Amniotic stem cell (primary cell): ENCODE measurements at regions not wholly inside any gene's neighbourhood (a gene's known extent, or its start where the extent isn't known, plus 50 kb on each side); places are given as distances from the start of the nearest gene placed in this dataset.

Source experiments
- DNase-seq: peaks from one replicate; lab custom pipeline; 2025; lab: John Stamatoyannopoulos, UW

DNA sequence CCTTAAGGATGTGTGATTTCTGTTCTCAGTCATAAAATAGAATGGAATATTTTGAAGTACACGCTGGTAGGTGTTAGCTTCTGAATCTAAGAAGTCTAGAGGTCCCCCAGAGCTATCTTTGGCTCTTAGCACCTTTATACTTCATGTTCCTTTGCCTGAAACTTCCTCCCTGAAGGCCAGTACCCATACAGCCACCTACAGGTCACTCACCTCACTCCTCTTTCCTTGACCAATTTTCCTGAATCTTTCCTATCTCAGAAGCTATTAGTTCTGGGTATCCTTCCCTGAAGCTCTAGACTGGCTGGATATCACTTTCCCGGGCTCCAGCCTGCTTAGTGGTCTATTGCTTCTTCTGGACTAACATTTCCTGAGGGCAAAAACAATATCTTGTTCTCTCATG is 93.4 kb upstream of the EDNRB start:
- no peak for DNase-seq

DNA sequence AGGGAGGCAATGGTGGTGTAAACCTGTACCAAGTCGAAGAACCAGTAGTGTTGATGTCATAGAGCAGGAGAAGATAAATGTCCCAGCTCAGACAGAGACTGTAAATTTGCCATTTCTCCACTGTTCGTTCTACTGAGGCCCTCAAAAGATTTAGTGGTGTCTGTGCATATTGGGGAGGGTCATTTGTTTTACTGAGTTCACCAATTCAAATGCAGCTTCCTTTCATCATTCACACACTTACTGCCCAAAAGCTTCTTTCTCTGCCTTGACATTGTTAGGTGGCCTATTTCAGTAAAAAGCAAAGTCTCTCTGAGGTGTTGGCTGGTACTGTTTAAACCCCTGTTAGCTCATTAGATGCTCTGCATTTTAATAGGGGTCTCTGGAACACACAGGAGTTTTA is 86.2 kb upstream of the EDNRB start:
- DNase-seq = no peak

DNA sequence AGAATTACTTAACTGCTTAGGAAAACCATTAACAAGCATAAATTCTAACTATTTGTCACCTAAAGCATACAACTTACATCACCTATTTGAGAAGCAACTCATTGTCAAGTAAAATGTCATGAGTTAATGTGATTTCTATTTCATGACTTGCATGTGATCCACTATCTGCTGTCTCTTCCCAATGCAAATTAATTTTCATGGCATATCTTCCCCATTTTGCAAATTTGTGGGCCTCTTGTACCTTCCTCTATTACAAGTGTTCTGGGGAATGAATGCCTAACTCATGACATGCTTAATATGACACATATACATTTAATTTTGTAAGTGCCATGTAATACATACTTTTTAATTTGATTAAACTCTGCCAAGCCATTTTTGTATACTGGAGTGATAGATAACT is 81.1 kb upstream of the EDNRB start:
- no peak for DNase-seq

DNA sequence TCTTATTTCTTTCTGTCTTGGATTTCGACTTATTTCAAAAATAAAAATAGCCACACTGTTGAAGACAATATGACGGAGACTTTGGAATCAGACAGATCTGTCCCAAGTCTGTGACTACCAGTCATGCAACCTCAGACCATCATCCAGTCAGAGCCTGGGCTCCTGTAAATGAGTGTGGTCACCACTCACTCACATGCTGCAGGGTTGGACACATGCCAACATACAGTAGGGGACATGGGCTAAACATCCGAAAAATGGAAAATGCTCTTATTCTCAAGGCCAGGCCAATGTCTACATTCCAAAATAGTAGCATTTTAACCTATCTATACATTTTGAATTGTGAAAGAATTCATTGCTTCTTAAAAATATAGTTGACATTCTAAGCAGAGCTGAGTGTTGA is 75.5 kb upstream of the EDNRB start:
- DNase-seq = no peak

DNA sequence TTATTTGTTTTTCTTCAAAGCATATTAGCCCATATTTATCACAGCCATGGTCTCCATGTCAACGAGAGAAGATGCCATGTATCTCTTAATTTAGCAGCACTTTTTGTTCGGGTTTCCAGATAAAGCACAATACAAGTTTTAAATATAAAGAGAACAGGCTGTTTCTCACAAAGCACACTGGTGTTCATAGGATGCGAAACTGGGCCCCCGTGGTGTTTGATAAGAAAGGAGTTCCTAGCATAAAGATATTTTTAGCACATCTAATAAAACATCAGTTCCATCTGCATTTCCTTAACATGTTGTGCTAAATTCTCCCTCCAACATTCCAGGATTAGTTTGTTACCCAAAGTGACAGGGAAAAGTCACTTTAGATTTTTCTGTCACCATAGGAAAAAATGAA is 72.4 kb upstream of the EDNRB start:
- no peak for DNase-seq

DNA sequence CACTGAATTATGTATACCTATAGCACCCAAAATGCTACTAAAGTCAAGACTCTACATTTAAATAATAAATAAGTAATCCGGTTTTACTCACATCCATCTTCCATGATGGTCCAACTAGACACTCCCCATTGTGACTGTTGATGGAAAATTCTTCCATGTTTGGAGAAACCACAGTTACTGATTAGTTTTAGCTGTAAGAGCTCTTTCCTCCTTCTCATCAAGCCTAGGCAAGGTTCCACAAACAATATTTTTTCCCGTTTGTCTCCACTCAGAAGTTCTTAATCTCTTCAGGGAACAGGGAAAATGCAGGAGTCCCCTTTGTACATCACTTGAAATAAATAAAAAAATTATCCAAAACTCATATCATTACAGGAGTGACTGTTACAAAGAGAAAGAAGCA is 70.7 kb upstream of the EDNRB start:
- DNase-seq = no peak

GRCh38 chr13:77988355-77988754 is 69.7 kb upstream of the EDNRB start:
- no peak for DNase-seq

DNA sequence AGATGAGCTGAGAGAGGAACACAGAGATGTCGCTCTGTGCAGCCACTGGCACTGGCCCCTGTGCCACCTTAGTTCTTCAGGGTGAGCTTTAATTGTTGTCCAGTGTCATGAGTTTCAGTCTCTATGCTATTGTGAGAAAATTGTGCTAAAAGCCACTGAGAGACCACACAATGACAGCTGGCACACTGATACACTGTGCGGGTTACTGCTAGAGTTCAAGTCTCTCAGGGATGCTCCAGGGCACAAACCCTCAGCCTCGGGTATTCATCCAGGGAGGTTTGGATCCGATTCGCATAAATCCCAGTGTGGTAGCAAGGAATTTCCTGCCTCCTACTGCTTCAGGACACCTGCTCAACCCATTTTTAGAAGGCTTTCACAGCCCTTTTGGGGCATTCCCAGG is 68.1 kb upstream of the EDNRB start:
- no peak for DNase-seq

DNA sequence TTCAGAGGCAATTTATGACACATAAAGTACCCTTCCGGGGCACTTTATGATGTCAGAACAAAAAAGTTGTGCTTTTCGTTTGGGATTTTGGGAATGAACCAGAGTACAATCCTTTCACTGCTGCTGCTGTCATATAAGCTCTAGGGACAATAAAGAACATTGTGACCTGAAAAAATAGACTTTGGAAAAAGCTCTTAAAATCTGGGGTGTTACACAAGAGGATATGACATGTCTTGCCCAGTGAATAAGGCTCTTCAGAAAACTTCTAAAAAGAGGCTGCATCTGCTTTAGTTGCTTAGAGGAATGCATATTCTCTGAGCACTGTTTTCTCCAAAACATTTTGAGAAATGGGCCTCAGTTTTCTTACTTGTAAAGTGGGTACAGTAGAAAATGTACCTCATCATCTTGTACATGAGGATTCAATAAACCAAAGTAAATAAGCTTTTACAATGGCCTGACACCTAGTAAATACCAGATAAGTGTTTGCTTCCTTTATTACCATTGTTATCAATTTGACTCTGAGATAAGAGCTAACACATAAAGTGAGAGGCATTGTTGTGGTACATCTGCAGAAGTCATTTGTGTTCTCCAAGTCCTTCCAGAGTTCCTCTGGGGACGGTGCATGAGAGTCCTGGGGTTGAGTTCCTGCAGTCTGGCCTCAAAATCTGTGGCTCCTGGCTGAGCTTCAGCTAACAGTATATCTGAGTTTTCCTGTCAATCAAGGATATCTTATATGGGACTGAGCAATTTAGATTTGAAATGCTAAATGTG is 67.4 kb upstream of the EDNRB start:
- DNase-seq = no peak

- no peak for DNase-seq
Measured at GRCh38 chr13:77981281-77981881, 62.8 kb upstream of the EDNRB start.

DNA sequence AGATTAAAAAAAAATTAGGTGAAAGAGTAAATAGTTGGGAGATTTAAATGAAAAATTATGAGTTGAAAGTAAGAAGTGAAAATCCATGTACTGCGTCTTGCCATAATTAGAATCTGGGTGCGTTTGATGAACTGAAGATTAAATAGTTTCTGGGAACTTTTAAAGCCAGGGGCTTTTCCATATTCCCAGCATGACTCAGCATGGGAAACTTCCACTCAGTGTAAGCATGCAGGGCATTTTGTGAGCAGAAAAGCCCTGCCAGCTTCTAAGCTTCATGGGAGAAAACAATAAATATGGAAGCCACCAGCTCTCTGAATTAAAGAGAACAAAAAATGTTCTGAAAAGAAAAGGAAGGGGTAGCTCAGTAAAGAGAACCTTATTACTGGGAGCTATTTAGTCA is 62.0 kb upstream of the EDNRB start:
- peak; percentile 11 for DNase-seq

GRCh38 chr13:77979721-77980385 is 61.2 kb upstream of the EDNRB start:
- no peak for DNase-seq

DNA sequence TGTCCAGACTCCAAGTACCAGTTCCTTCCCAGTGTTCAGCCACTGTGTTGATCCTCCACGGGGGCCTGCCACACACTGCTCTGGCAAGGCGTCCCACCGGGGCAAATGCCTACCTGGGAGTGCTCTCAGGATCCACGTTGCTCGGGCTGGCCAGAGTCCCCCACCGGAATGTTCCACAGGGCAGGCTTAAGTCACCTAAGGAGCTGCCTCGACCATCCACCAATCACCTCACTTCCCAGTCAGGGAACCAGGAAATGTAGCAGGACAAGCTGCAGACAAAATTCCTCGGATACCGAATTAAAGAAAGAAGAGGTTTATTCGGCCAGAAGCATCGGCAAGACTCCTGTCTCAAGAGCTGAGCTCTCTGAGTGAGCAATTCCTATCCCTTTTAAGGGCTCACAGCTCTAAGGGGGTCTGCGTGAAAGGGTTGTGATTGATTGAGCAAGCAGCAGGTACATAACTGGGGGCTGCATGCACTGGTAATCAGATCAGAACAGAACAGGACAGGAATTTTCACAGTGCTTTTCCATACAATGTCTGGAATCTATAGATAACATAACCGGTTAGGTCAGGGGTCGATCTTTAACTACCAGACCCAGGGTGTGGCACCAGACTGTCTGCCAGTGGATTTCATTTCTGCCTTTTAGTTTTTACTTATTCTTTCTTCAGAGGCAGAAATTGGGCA is 56.9 kb upstream of the EDNRB start:
- no peak for DNase-seq

DNA sequence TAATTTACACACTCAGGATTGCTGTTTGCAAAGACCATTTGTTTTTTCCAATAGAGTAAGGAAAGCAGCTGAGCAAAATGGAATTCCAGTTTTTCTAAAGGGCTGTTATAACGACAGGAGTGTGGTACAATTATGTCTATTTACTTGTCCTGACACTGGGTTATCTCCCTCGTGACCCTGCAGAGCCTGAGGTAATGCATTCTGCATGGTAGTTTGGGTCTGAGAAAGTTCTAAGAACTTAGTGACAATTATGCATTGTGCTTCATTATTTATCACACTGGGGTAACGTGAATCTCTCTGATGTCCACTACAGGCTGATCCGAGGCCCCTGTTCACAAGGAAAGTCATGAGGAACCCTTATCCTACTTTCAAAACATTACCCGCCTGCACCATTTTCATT is 50.7 kb upstream of the EDNRB start:
- DNase-seq = no peak
